ENCODE measurements at regions not wholly inside any gene's neighbourhood (a gene's known extent, or its start where the extent isn't known, plus 50 kb on each side); places are given as distances from the start of the nearest gene placed in this dataset.

DNA sequence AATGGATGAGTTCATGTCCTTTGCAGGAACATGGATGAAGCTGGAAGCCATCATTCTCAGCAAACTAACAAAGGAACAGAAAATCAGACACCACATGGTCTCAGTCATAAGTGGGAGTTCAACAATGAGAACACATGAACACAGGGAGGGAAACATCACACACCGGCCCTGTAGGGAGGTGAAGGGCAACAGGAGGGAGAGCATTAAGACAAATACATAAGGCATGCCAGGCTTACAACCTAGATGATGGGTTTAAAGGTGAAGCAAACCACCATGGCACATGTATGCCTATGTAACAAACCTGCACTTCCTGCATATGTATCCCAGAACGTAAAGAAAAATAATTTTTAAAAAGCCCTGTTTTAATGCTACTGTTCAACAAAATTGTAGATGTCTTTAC, 914.2 kb upstream of the ATXN7L3B start:
- TF ChIP-seq EZH2phosphoT487 (IDR thresholded peaks at IDR 0.05; ENCODE audit: insufficient read depth, low read depth) (no peak), EZH2 (IDR thresholded peaks at IDR 0.05; ENCODE audit: insufficient read depth, poor library complexity, severe bottlenecking) (no peak)

Data from GM23248 (cell line).